ENCODE measurements at regions not wholly inside any gene's neighbourhood (a gene's known extent, or its start where the extent isn't known, plus 50 kb on each side); places are given as distances from the start of the nearest gene placed in this dataset.

GRCh38 chr14:89033756-89034155 is 209.3 kb downstream of the TTC8 start:
- no peaks in the 10 kb centered on the region for H3K9me2 ChIP-seq (replicated peaks; ENCODE audit: low read depth, low read length)
- no peak overlapping the region for H3K4me2 ChIP-seq (ENCODE audit: low read depth, low read length, poor library complexity, severe bottlenecking)

GRCh38 chr14:89036371-89036770 is 211.9 kb downstream of the TTC8 start:
- H3K9me3 ChIP-seq (ENCODE audit: insufficient read depth, low read depth, low read length) = no peaks in the 10 kb centered on the region
- H3K36me3 ChIP-seq (ENCODE audit: insufficient read depth, low read length) = no peaks in the 10 kb centered on the region
- peaks cover 7% of the 10 kb centered on the region for H3K27me3 ChIP-seq (ENCODE audit: insufficient read depth, low read length, poor library complexity, severe bottlenecking)
- H3K79me2 ChIP-seq (ENCODE audit: insufficient read depth, low read length) = no peaks in the 10 kb centered on the region
- no peak overlapping the region for H3K9ac ChIP-seq (ENCODE audit: low read depth, low read length, poor library complexity, severe bottlenecking)
- no peak overlapping the region for H2AFZ ChIP-seq (ENCODE audit: low read length)
- no peaks in the 10 kb centered on the region for H3K4me1 ChIP-seq (ENCODE audit: insufficient read depth, low read length, poor library complexity, severe bottlenecking)
- H3K4me2 ChIP-seq (ENCODE audit: low read depth, low read length, poor library complexity, severe bottlenecking) = no peak overlapping the region
- TF ChIP-seq CTCF (conservative IDR thresholded peaks at IDR 0.05; ENCODE audit: low read length) (no peak), EZH2phosphoT487 (IDR thresholded peaks at IDR 0.05; ENCODE audit: borderline replicate concordance) (no peak)
- no peaks in the 10 kb centered on the region for H4K20me1 ChIP-seq (ENCODE audit: insufficient read depth, low read length, poor library complexity, severe bottlenecking)
- H3K9me2 ChIP-seq (replicated peaks; ENCODE audit: low read depth, low read length) = no peaks in the 10 kb centered on the region
- H3F3A ChIP-seq (ENCODE audit: low read depth) = no peaks in the 10 kb centered on the region
- H3K4me3 ChIP-seq (ENCODE audit: low read length, poor library complexity, severe bottlenecking) = no peak overlapping the region

More at GRCh38 chr14:89033756-89034155, 209.3 kb downstream of the TTC8 start:
- Histone ChIP-seq H4K20me1 (ENCODE audit: insufficient read depth, low read length, poor library complexity, severe bottlenecking) (no peaks in the 10 kb centered on the region), H3K36me3 (ENCODE audit: insufficient read depth, low read length) (no peaks in the 10 kb centered on the region), H3K79me2 (ENCODE audit: insufficient read depth, low read length) (no peaks in the 10 kb centered on the region), H3F3A (ENCODE audit: low read depth) (no peaks in the 10 kb centered on the region), H2AFZ (ENCODE audit: low read length) (no peak overlapping the region), H3K4me3 (ENCODE audit: low read length, poor library complexity, severe bottlenecking) (no peak overlapping the region), H3K4me1 (ENCODE audit: insufficient read depth, low read length, poor library complexity, severe bottlenecking) (no peaks in the 10 kb centered on the region), H3K27me3 (ENCODE audit: insufficient read depth, low read length, poor library complexity, severe bottlenecking) (peaks cover 7% of the 10 kb centered on the region), H3K9me3 (ENCODE audit: insufficient read depth, low read depth, low read length) (no peaks in the 10 kb centered on the region), H3K9ac (ENCODE audit: low read depth, low read length, poor library complexity, severe bottlenecking) (no peak overlapping the region)
- TF ChIP-seq EZH2phosphoT487 (IDR thresholded peaks at IDR 0.05; ENCODE audit: borderline replicate concordance) (no peak), CTCF (conservative IDR thresholded peaks at IDR 0.05; ENCODE audit: low read length) (no peak)

GRCh38 chr14:89037065-89037464 is 212.6 kb downstream of the TTC8 start:
- H3K9me3 ChIP-seq (ENCODE audit: insufficient read depth, low read depth, low read length) = no peaks in the 10 kb centered on the region
- H3K4me2 ChIP-seq (ENCODE audit: low read depth, low read length, poor library complexity, severe bottlenecking) = no peak overlapping the region
- peaks cover 7% of the 10 kb centered on the region for H3K27me3 ChIP-seq (ENCODE audit: insufficient read depth, low read length, poor library complexity, severe bottlenecking)
- no peaks in the 10 kb centered on the region for H4K20me1 ChIP-seq (ENCODE audit: insufficient read depth, low read length, poor library complexity, severe bottlenecking)
- H2AFZ ChIP-seq (ENCODE audit: low read length) = no peak overlapping the region
- H3K9me2 ChIP-seq (replicated peaks; ENCODE audit: low read depth, low read length) = no peaks in the 10 kb centered on the region
- no peaks in the 10 kb centered on the region for H3K79me2 ChIP-seq (ENCODE audit: insufficient read depth, low read length)
- no peak for TF ChIP-seq CTCF (conservative IDR thresholded peaks at IDR 0.05; ENCODE audit: low read length)
- no peaks in the 10 kb centered on the region for H3F3A ChIP-seq (ENCODE audit: low read depth)
- no peaks in the 10 kb centered on the region for H3K4me1 ChIP-seq (ENCODE audit: insufficient read depth, low read length, poor library complexity, severe bottlenecking)
- no peak overlapping the region for H3K4me3 ChIP-seq (ENCODE audit: low read length, poor library complexity, severe bottlenecking)
- H3K9ac ChIP-seq (ENCODE audit: low read depth, low read length, poor library complexity, severe bottlenecking) = no peak overlapping the region
- no peaks in the 10 kb centered on the region for H3K36me3 ChIP-seq (ENCODE audit: insufficient read depth, low read length)
